Left renal cortex interstitium (tissue), 4 donors: ENCODE measurements at regions not wholly inside any gene's neighbourhood (a gene's known extent, or its start where the extent isn't known, plus 50 kb on each side); places are given as distances from the start of the nearest gene placed in this dataset.
A peak's percentile ranks its signal among the peaks of the same experiment; 100 is the strongest.

Experiments used
- DNase-seq, 4 donors: peaks; one replicate each; pipeline ENCODE4 v3.0.0-alpha.2; 2013; ENCODE audit warnings: low read depth in 4 of 4, low spot score in 2 of 4, missing footprints in 1 of 4

DNA sequence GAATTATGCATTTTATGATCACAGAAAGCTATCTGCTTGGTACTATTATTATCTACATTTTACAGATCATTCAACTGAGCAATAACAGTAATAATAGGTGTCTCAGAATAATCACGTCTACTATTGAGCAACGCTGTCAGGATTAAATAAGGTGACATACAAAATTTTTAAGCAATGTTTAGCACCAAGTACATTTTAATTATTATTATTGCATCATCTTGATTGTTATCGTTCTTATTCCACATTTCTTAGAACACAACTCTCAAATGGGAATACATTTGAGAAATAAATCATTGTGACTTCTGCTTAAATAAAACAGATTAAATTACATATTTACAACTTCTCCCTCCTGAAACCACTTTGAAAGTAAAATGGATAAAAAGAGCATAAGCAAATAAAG, 1083.5 kb upstream of the ADGRL3 start:
- no peak for DNase-seq

GRCh38 chr4:60117726-60118323, 1082.3 kb upstream of the ADGRL3 start:
- no peak for DNase-seq

- DNase-seq, result no peak
Observed at GRCh38 chr4:60122820-60123219, 1077.3 kb upstream of the ADGRL3 start.

- DNase-seq, result no peak
Observed at GRCh38 chr4:60128888-60129287, 1071.2 kb upstream of the ADGRL3 start.

GRCh38 chr4:60129740-60130139, 1070.4 kb upstream of the ADGRL3 start:
- no peak for DNase-seq

DNA sequence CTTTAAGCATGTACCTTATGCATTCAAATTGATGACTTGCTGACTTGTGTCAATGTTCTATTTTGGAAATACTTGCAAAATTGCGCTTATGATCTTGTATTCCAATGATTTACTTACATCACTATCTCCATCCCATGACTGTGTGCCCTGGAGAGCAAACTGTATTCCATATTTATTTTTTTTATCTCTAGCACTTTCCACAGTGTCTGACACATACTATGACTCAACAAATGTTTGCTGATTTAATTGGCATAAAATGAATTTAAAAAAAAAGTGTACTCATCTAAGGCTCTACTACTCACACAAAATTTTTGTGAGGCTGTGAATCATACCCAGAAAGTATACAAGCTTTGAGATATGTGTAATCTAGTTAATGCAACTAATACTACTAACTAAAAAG, 1066.8 kb upstream of the ADGRL3 start:
- DNase-seq, result no peak

- no peak for DNase-seq
Observed at GRCh38 chr4:60134099-60134498, 1066.0 kb upstream of the ADGRL3 start.

DNA sequence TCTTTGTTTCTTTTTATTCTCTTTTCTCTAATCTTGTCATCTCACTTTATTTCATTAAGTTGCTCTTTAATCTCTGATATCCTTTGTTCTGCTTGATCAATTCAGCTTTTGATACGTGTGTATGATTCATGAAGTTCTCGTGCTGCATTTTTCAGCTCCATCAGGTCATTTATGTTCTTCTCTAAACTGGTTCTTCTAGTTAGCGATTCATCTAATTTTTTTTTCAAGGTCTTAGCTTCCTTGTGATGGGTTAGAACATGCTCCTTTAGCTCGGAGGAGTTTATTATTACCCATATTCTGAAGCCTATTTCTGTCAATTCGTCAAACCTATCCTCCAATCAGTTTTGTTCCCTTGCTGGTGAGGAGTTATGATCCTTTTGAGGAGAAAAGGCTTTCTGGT, 1045.0 kb upstream of the ADGRL3 start:
- no peak for DNase-seq

DNA sequence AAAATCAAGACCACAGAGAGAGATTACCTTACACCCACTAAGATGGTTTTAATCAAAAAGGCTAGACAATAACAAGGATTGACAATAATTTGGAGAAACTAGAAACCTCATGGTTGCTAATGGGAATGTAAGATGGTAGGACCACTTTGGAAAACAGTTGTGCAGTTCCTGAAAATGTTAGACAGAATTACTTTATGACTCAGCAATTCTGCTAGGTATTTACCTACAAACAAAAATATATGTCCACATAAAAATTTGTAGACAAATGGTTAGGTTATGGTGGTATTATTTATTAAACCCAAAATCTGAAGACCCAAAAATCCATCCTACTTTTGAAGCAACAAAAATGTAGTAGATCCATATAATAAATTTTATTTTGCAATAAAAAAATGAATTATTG, 1027.0 kb upstream of the ADGRL3 start:
- DNase-seq, result no peak

DNA sequence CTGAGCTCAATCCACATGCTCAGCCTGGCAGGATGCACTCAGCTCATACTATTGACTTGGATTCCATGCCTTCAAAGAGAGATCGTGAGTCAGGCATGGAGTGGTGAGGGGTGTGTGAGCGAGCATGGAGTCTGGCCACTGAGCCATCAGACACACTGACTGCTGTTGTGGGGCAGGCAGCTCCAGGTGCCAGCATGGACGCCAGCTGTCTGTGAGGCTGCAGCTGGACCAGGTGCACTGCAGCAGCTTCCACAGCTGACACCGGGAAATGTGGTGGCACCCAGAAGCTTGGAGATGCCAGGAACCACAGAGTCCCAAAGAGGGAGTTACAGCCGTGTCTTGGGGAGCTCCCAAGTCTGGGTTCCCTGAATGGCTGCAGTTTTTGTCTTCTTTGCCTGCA, 1026.4 kb upstream of the ADGRL3 start:
- no peak for DNase-seq

DNA sequence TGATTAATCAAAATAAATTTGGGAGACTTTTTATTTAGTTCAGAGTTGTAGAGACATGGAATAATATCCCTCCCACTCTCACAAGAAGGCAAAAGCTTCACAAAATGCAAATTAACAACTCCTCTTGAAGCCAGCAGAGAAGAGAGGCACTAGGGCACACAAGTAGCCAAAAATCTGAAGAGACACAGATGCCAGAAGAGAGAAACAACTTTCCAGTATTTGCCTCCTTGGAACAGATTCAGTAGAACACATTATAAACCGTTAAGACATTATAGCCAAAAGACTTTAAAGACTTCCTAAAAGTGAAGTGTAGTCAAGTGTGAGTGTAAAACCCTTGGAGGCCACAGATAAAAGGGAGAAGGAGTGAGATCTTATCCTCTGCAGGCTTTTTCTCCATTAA, 1024.9 kb upstream of the ADGRL3 start:
- no peak for DNase-seq

GRCh38 chr4:60187428-60187827, 1012.7 kb upstream of the ADGRL3 start:
- DNase-seq, result no peak

DNA sequence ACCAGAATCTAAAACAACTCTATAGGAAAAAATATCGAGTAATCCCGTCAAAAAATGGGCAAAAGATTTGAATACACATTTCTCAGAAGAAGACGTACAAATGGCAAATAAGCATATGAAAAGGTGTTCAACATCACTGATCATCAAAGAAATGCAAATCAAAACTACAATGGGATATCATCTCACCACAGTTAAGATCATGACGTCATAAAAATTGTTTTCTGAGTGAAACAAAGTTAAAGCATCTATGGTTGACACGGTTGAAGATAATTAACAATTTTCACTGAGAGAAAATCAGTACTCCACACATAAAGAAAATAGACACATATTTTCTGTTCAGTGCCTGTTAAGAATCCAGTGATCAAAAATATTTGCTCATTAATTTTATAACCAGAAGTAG, 1010.8 kb upstream of the ADGRL3 start:
- no peak for DNase-seq

DNA sequence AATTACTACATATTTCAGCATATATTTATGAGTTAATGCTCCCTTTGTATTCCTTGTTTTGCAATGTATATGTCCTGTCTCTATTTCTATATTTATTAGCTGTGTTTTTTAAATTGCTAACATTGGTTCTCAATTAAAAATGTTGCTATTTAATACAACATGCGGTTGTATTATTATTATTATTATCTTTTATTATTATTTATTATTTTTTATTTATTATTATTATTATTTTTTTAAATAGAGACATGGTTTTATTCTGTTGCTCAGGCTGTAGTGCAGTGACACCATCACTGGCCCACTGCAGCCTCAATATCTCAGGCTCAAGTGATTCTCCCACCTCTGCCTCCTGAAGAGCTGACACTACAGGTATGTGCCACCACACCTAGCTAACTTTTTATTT, 1005.9 kb upstream of the ADGRL3 start:
- no peak for DNase-seq

DNA sequence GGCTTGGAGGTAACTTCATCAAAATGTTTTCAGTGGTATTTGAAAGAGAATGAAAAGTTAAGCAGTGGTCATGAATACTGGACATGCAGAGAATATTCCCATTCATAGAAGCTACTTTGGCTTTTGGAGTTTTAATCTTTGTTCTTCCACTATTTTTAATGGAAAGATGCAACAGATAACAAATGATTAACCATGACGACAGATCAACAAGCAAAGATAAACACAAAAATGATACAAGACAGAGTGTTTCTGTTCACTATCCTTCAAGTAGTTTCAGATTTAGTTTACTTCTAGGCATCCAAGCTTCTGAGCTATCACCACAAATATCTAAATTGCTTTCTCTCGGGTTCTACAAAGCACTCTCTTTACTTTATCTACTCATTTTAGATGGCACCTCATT, 1004.9 kb upstream of the ADGRL3 start:
- no peak for DNase-seq

GRCh38 chr4:60201052-60201673, 999.0 kb upstream of the ADGRL3 start:
- peak; percentile 25 to 58 (median 33) for DNase-seq

- DNase-seq, result no peak
Observed at GRCh38 chr4:60209588-60209987, 990.5 kb upstream of the ADGRL3 start.

- no peak for DNase-seq
Observed at GRCh38 chr4:60215906-60216305, 984.2 kb upstream of the ADGRL3 start.

DNA sequence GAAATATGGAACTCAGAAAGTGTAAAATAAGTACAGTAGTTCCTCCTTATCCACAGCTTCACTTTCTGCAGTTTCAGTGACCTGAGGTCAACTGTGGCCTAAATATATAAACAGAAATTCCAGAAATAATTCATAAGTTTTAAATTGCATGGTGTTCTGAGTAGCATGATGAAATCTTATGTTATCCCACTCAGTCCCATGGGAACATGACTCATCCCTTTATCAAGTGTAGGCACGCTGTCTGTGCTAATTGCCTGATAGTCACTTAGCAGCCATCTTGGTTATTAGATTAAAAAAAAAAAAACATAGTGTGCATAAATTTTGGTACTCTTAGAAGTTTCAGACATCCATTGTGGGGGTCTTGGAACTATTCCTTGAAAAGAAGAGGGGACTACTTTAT, 983.4 kb upstream of the ADGRL3 start:
- DNase-seq, result no peak

DNA sequence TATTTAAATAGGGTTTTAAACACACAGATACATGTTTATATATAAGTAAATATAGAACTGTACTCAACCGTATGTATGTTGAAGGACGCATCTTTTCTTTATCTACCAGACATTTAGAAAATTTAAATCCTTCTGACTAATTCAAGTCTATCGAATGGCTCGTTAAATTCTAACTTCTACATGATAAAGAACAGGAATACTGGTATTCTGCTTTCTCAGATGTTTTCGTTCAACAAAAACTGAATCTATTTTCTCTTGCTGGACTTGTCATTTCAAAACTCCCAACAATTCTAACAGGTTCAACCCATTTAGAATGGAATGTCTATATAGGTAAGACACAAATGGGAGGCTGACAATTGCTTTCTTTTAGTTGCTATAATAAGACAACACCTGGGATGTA, 978.3 kb upstream of the ADGRL3 start:
- DNase-seq, result no peak

DNA sequence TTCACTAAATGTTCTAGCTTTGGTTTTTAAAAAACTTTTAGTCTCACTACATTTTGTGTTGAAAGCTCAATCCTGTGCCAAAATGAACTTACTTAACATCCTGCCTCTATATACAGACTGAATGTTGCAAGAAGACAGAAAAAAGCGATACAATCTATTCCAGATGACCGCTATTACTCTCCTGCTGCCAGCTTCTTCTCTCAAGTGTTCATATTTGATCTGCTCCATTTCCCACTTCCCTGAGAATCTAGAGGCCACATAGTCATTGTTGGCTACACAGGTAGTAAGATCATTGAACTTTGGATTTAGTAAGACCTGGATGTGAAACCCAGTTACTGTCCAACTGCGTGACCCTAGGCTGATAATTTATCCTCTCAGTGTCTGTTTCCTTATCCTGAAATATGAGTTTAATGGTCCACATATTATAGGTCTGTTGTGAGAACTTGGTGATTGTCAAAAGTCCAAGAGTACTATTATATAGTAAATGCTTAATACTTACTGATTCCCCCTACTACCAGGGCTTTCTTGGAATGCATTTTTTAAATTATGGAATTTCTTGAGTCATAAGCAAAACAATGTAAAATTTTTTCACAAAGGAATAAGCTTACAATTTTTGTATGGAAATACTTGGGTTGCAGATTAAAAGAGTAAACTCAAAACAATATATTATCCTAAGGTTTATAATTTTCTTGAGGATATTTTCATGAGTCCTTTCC, 976.8 kb upstream of the ADGRL3 start:
- DNase-seq, result no peak

GRCh38 chr4:60241866-60242265, 958.3 kb upstream of the ADGRL3 start:
- DNase-seq, result peak; percentile 9 to 38 (median 30)
